Spleen (tissue), 7 donors: ENCODE measurements at regions not wholly inside any gene's neighbourhood (a gene's known extent, or its start where the extent isn't known, plus 50 kb on each side); places are given as distances from the start of the nearest gene placed in this dataset.

Source experiments
- POLR2A ChIP-seq, 3 donors: fragments of 450-650 bp; IDR thresholded peaks; one replicate each; pipeline ENCODE4 v1.5.1; 2017; ENCODE audit warnings: antibody characterized with exemption in 3 of 3, mild to moderate bottlenecking in 1 of 3
- TF ChIP-seq, protein P1 (sequence below), 11 experiments: fragments of 200-600 bp in 7 of 11; fragments of 450-650 bp in 4 of 11; sonication (generic) in 4 of 11; IDR thresholded peaks in 8 of 11; conservative IDR thresholded peaks in 3 of 11; 1 replicate in 7 of 11; 2 replicates in 4 of 11; pipeline versions ENCODE4 v1.4.0 to v1.8.0; 2016 to 2021; ENCODE audit warnings: antibody characterized with exemption in 11 of 11, inconsistent platforms in 4 of 11, mild to moderate bottlenecking in 1 of 11
- donor health status: DM: no; HTN: no; CAD: no; lungs with moderate emphysema.
- donor health status: DM: no; HTN: no; CAD: no.
- donor health status: DM: no; HTN: no; CAD: no.

DNA sequence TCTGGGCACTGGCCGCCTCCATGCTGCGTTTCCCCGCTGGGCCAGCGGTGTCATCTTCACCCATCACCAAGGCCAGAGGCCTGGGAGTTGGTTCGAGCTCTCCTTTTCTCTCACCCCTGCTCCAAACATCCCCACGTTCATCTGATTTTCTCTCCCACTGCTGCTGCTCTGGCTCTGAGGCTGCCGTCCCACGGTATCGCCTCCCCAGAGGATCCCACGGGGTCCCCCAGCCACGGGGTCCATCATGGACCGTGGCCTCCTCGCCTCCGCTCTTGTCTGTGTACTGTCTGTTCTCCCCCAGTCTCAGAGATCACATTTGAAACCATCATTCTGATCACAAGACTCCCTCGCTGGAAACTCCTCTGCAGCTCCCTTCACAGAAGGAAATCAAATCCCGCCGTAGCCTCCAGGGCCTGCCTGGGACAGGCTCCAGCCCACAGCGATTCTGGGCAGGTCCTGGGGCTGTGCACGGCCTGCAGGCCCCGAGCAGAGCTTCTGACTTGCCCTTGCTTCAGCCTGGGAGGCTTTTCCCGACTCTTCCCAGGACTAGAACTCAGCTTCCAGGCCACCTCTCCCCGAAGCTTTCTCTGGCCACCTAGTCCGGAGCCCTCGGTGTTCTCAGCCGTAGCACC is 64.2 kb downstream of the SOX1 start:
- TF ChIP-seq, protein P1, sequence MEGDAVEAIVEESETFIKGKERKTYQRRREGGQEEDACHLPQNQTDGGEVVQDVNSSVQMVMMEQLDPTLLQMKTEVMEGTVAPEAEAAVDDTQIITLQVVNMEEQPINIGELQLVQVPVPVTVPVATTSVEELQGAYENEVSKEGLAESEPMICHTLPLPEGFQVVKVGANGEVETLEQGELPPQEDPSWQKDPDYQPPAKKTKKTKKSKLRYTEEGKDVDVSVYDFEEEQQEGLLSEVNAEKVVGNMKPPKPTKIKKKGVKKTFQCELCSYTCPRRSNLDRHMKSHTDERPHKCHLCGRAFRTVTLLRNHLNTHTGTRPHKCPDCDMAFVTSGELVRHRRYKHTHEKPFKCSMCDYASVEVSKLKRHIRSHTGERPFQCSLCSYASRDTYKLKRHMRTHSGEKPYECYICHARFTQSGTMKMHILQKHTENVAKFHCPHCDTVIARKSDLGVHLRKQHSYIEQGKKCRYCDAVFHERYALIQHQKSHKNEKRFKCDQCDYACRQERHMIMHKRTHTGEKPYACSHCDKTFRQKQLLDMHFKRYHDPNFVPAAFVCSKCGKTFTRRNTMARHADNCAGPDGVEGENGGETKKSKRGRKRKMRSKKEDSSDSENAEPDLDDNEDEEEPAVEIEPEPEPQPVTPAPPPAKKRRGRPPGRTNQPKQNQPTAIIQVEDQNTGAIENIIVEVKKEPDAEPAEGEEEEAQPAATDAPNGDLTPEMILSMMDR (IDR thresholded peaks at IDR 0.05 in 8 of 11, conservative IDR thresholded peaks at IDR 0.05 in 3 of 11): no peak
- no peak for TF ChIP-seq POLR2A (IDR thresholded peaks at IDR 0.05)
